ENCODE measurements at regions not wholly inside any gene's neighbourhood (a gene's known extent, or its start where the extent isn't known, plus 50 kb on each side); places are given as distances from the start of the nearest gene placed in this dataset.

- intact Hi-C loops (cut with micrococcal nuclease): no loop called here
- Histone ChIP-seq H2AFZ (ENCODE audit: insufficient read depth, low read depth, low read length, poor library complexity, severe bottlenecking) (no peak overlapping the region), H3K4me1 (ENCODE audit: control insufficient read depth in 1 of 2, insufficient read depth in 2 of 2, low read length in 2 of 2) (no peaks in the 10 kb centered on the region), H3K4me3 (replicated peaks in 1 of 3; ENCODE audit: low read depth in 2 of 3, low read length in 3 of 3) (no peak overlapping the region), H3K9ac (ENCODE audit: insufficient read depth, low read length, poor library complexity, severe bottlenecking) (no peak overlapping the region), H3K79me2 (ENCODE audit: insufficient read depth, low read length) (no peaks in the 10 kb centered on the region), H4K20me1 (ENCODE audit: insufficient read depth, low read length) (no peaks in the 10 kb centered on the region), H3K9me3 (replicated peaks in 1 of 2; ENCODE audit: control insufficient read depth in 1 of 2, insufficient read depth in 1 of 2, low read length in 2 of 2) (no peaks in the 10 kb centered on the region), H3K4me2 (replicated peaks; ENCODE audit: extremely low read depth, low read length, poor library complexity, severe bottlenecking) (no peak overlapping the region), H3K36me3 (replicated peaks in 1 of 2; ENCODE audit: control insufficient read depth in 1 of 2, insufficient read depth in 2 of 2, low read length in 2 of 2) (no peaks in the 10 kb centered on the region), H3K27ac (ENCODE audit: low read depth in 1 of 2, low read length in 2 of 2) (no peak overlapping the region), H3K27me3 (ENCODE audit: control insufficient read depth in 2 of 2, insufficient read depth in 2 of 2, low read length in 2 of 2) (no peaks in the 10 kb centered on the region)
- no peak overlapping the region for H3K4me3 Mint-ChIP-seq
- TF ChIP-seq CTCF (IDR thresholded peaks at IDR 0.05): no peak
- WGBS (ENCODE audit: insufficient coverage): 95% methylated on average over 3 of the region's 3 CpGs
- H3K9me3 Mint-ChIP-seq: peaks cover 0 to 5% (median 0%) of the 10 kb centered on the region in 7 donors
- H3K27me3 Mint-ChIP-seq (ENCODE audit: low read depth in 3 of 3): no peaks in the 10 kb centered on the region
- H3K36me3 Mint-ChIP-seq: no peaks in the 10 kb centered on the region
- no peaks in the 10 kb centered on the region for H3K4me1 Mint-ChIP-seq
- DNase-seq: no peak
- no peak overlapping the region for H3K27ac Mint-ChIP-seq
Observed at GRCh38 chr4:111404673-111405072, 740.6 kb upstream of the FAM241A start.

GRCh38 chr4:111405989-111406388 is 739.3 kb upstream of the FAM241A start:
- Histone ChIP-seq H3K4me1 (ENCODE audit: control insufficient read depth in 1 of 2, insufficient read depth in 2 of 2, low read length in 2 of 2) (no peaks in the 10 kb centered on the region), H3K4me2 (replicated peaks; ENCODE audit: extremely low read depth, low read length, poor library complexity, severe bottlenecking) (no peak overlapping the region), H3K9ac (ENCODE audit: insufficient read depth, low read length, poor library complexity, severe bottlenecking) (no peak overlapping the region), H3K36me3 (replicated peaks in 1 of 2; ENCODE audit: control insufficient read depth in 1 of 2, insufficient read depth in 2 of 2, low read length in 2 of 2) (no peaks in the 10 kb centered on the region), H3K27me3 (ENCODE audit: control insufficient read depth in 2 of 2, insufficient read depth in 2 of 2, low read length in 2 of 2) (no peaks in the 10 kb centered on the region), H4K20me1 (ENCODE audit: insufficient read depth, low read length) (no peaks in the 10 kb centered on the region), H3K9me3 (replicated peaks in 1 of 2; ENCODE audit: control insufficient read depth in 1 of 2, insufficient read depth in 1 of 2, low read length in 2 of 2) (no peaks in the 10 kb centered on the region), H3K27ac (ENCODE audit: low read depth in 1 of 2, low read length in 2 of 2) (no peak overlapping the region), H2AFZ (ENCODE audit: insufficient read depth, low read depth, low read length, poor library complexity, severe bottlenecking) (no peak overlapping the region), H3K79me2 (ENCODE audit: insufficient read depth, low read length) (no peaks in the 10 kb centered on the region), H3K4me3 (replicated peaks in 1 of 3; ENCODE audit: low read depth in 2 of 3, low read length in 3 of 3) (no peak overlapping the region)
- intact Hi-C loops (cut with micrococcal nuclease): no loop called here
- no CpG with 5 or more reads among the region's 5 CpGs for WGBS (ENCODE audit: insufficient coverage)
- Mint-ChIP-seq H3K4me3 (no peak overlapping the region), H3K4me1 (no peaks in the 10 kb centered on the region), H3K27me3 (ENCODE audit: low read depth in 3 of 3) (no peaks in the 10 kb centered on the region), H3K27ac (no peak overlapping the region), H3K36me3 (no peaks in the 10 kb centered on the region), H3K9me3 (peaks cover 0 to 5% (median 2%) of the 10 kb centered on the region in 7 donors)
- DNase-seq: no peak
- TF ChIP-seq CTCF (IDR thresholded peaks at IDR 0.05): no peak

Measured in CD14-positive monocyte (primary cell).